HG02885 (cell line): ENCODE measurements at regions not wholly inside any gene's neighbourhood (a gene's known extent, or its start where the extent isn't known, plus 50 kb on each side); places are given as distances from the start of the nearest gene placed in this dataset.
"Not testable (repeated sequence)": the region's sequence is repeated elsewhere in the genome, so short reads cannot be mapped to it uniquely, and the experiment has no call there.

Experiments used
- ATAC-seq: cut with Tn5 transposase; IDR thresholded peaks from one replicate; pipeline ENCODE4 v1.9.1; 2021; ENCODE audit warnings: mild to moderate bottlenecking; ENCODE audit not compliant: unreplicated experiment, poor library complexity

- ATAC-seq: no peak
These were observed 351.2 kb downstream of the CD83 start for GRCh38 chr6:14468647-14469321.

- ATAC-seq: no peak
These were observed 352.5 kb downstream of the CD83 start for GRCh38 chr6:14470101-14470500.

- ATAC-seq: no peak
These were observed 353.1 kb downstream of the CD83 start for GRCh38 chr6:14470671-14471070.

GRCh38 chr6:14472255-14472985 is 354.8 kb downstream of the CD83 start:
- no peak for ATAC-seq

GRCh38 chr6:14472986-14473337 is 355.4 kb downstream of the CD83 start:
- ATAC-seq: no peak

- ATAC-seq: no peak
These were observed 357.2 kb downstream of the CD83 start for GRCh38 chr6:14474816-14475215.

- no peak for ATAC-seq
These were observed 357.7 kb downstream of the CD83 start for GRCh38 chr6:14475306-14475705.

GRCh38 chr6:14476793-14477531 is 359.4 kb downstream of the CD83 start:
- ATAC-seq: no peak

- ATAC-seq: no peak
These were observed 360.0 kb downstream of the CD83 start for GRCh38 chr6:14477559-14477958.

- ATAC-seq: no peak
These were observed 361.0 kb downstream of the CD83 start for GRCh38 chr6:14478381-14479225.

- ATAC-seq: not testable (repeated sequence)
These were observed 364.4 kb downstream of the CD83 start for GRCh38 chr6:14481946-14482345.

GRCh38 chr6:14487625-14488024 is 370.1 kb downstream of the CD83 start:
- no peak for ATAC-seq

GRCh38 chr6:14488180-14488579 is 370.6 kb downstream of the CD83 start:
- no peak for ATAC-seq

- no peak for ATAC-seq
These were observed 371.9 kb downstream of the CD83 start for GRCh38 chr6:14489445-14489844.

- no peak for ATAC-seq
These were observed 381.2 kb downstream of the CD83 start for GRCh38 chr6:14498748-14499147.

- no peak for ATAC-seq
These were observed 381.7 kb downstream of the CD83 start for GRCh38 chr6:14499309-14499708.

- no peak for ATAC-seq
These were observed 382.3 kb downstream of the CD83 start for GRCh38 chr6:14499841-14500240.

GRCh38 chr6:14500809-14501208 is 383.2 kb downstream of the CD83 start:
- ATAC-seq: no peak

- no peak for ATAC-seq
These were observed 383.7 kb downstream of the CD83 start for GRCh38 chr6:14501240-14501639.

- no peak for ATAC-seq
These were observed 384.3 kb downstream of the CD83 start for GRCh38 chr6:14501914-14502313.

- no peak for ATAC-seq
These were observed 385.0 kb downstream of the CD83 start for GRCh38 chr6:14502551-14502950.
